T-helper 1 cell treated with Interleukin-12 subunit alpha and Interleukin-12 subunit beta and Interleukin-4 antibody, amounts not matched to agents 30 ng/mL and 1 ng/mL, for 36 hours (primary cell): ENCODE measurements at regions not wholly inside any gene's neighbourhood (a gene's known extent, or its start where the extent isn't known, plus 50 kb on each side); places are given as distances from the start of the nearest gene placed in this dataset.

ENCODE experiments used
- intact Hi-C: fragments of 100-400 bp; cut with micrococcal nuclease; formaldehyde crosslinking; loops from one replicate; pipeline ENCODE4 v1.15.1; 2024

- intact Hi-C loops = no loop called here
Observed at GRCh38 chr20:43804781-43805180, 78.0 kb upstream of the GTSF1L start.

GRCh38 chr20:43803276-43803675, 76.5 kb upstream of the GTSF1L start:
- intact Hi-C loops = no loop called here

GRCh38 chr20:43800186-43800585, 73.4 kb upstream of the GTSF1L start:
- intact Hi-C loops = no loop called here

- intact Hi-C loops = loop anchor here (1.0 kb wide), 1 partner anchor 48 kb away; no protein-coding TSS in a partner anchor
Observed at GRCh38 chr20:43799741-43800140, 72.9 kb upstream of the GTSF1L start.

- intact Hi-C loops = loop anchor here (1.0 kb wide), 1 partner anchor 48 kb away; no protein-coding TSS in a partner anchor
Observed at GRCh38 chr20:43799150-43799711, 72.4 kb upstream of the GTSF1L start.

- intact Hi-C loops = loop anchor here (1.0 kb wide), 1 partner anchor 47 kb away; no protein-coding TSS in a partner anchor
Observed at GRCh38 chr20:43798291-43799149, 71.7 kb upstream of the GTSF1L start.

GRCh38 chr20:43794326-43794725, 67.5 kb upstream of the GTSF1L start:
- intact Hi-C loops = no loop called here

GRCh38 chr20:43789593-43789992, 62.8 kb upstream of the GTSF1L start:
- intact Hi-C loops = no loop called here

GRCh38 chr20:43787937-43788336, 61.1 kb upstream of the GTSF1L start:
- intact Hi-C loops = no loop called here

- intact Hi-C loops = no loop called here
Observed at GRCh38 chr20:43786885-43787284, 60.1 kb upstream of the GTSF1L start.

GRCh38 chr20:43781215-43781614, 54.4 kb upstream of the GTSF1L start:
- intact Hi-C loops = no loop called here

GRCh38 chr20:43778375-43778774, 51.6 kb upstream of the GTSF1L start:
- intact Hi-C loops = no loop called here

- intact Hi-C loops = no loop called here
Observed at GRCh38 chr20:43776691-43777090, 49.9 kb upstream of the GTSF1L start.
